Neural crest cell (in vitro differentiated cells): ENCODE measurements at regions not wholly inside any gene's neighbourhood (a gene's known extent, or its start where the extent isn't known, plus 50 kb on each side); places are given as distances from the start of the nearest gene placed in this dataset.

Experiments used
- DNase-seq: peaks from one replicate; pipeline ENCODE4 v3.0.0; 2021; ENCODE audit warnings: low read depth, mixed read lengths, low spot score
- H3K27ac Mint-ChIP-seq: one replicate; pipeline ENCODE4 v1.8.0; 2021; ENCODE audit warnings: mild to moderate bottlenecking, mixed read lengths; ENCODE audit not compliant: unreplicated experiment
- H3K27me3 Mint-ChIP-seq: 2 replicates; pipeline ENCODE4 v1.8.0; 2021; ENCODE audit warnings: low read depth, mild to moderate bottlenecking, mixed read lengths
- H3K36me3 Mint-ChIP-seq: 2 replicates; pipeline ENCODE4 v1.8.0; 2021; ENCODE audit warnings: low read depth, mild to moderate bottlenecking, mixed read lengths
- H3K4me1 Mint-ChIP-seq: 2 replicates; pipeline ENCODE4 v1.8.0; 2021; ENCODE audit warnings: mixed read lengths
- H3K4me3 Mint-ChIP-seq: one replicate; pipeline ENCODE4 v1.8.0; 2021; ENCODE audit warnings: mild to moderate bottlenecking, mixed read lengths
- H3K9me3 Mint-ChIP-seq: 2 replicates; pipeline ENCODE4 v1.8.0; 2021; ENCODE audit warnings: mixed read lengths
- CTCF ChIP-seq: fragments of 200-600 bp; sonication (generic); conservative IDR thresholded peaks from 2 replicates; pipeline ENCODE4 v1.5.0; 2021; ENCODE audit warnings: antibody characterized with exemption, mild to moderate bottlenecking

GRCh38 chr3:117515309-117515708 lies 805.7 kb downstream of the TUSC7 start:
- TF ChIP-seq CTCF = no peak
- H3K9me3 Mint-ChIP-seq = no peaks in the 10 kb centered on the region
- H3K27ac Mint-ChIP-seq = no peak overlapping the region
- H3K4me1 Mint-ChIP-seq = peaks cover 3% of the 10 kb centered on the region
- no peaks in the 10 kb centered on the region for H3K36me3 Mint-ChIP-seq
- DNase-seq = no peak
- no peak overlapping the region for H3K4me3 Mint-ChIP-seq
- no peaks in the 10 kb centered on the region for H3K27me3 Mint-ChIP-seq

GRCh38 chr3:117518364-117518763 lies 808.8 kb downstream of the TUSC7 start:
- Mint-ChIP-seq H3K4me3 (no peak overlapping the region), H3K36me3 (no peaks in the 10 kb centered on the region), H3K27me3 (no peaks in the 10 kb centered on the region), H3K27ac (no peak overlapping the region), H3K9me3 (no peaks in the 10 kb centered on the region), H3K4me1 (peaks cover 9% of the 10 kb centered on the region)
- DNase-seq = no peak
- TF ChIP-seq CTCF = no peak

GRCh38 chr3:117519776-117520175 lies 810.2 kb downstream of the TUSC7 start:
- DNase-seq = no peak
- H3K27me3 Mint-ChIP-seq = no peaks in the 10 kb centered on the region
- no peak for TF ChIP-seq CTCF
- H3K27ac Mint-ChIP-seq = no peak overlapping the region
- no peak overlapping the region for H3K4me3 Mint-ChIP-seq
- no peaks in the 10 kb centered on the region for H3K9me3 Mint-ChIP-seq
- no peaks in the 10 kb centered on the region for H3K36me3 Mint-ChIP-seq
- H3K4me1 Mint-ChIP-seq = peaks cover 10% of the 10 kb centered on the region

- Mint-ChIP-seq H3K4me3 (no peak overlapping the region), H3K36me3 (no peaks in the 10 kb centered on the region), H3K9me3 (no peaks in the 10 kb centered on the region)
Observed at GRCh38 chr3:117520582-117520981, 811.0 kb downstream of the TUSC7 start.

GRCh38 chr3:117523418-117523817 lies 813.8 kb downstream of the TUSC7 start:
- no peak for TF ChIP-seq CTCF
- Mint-ChIP-seq H3K36me3 (no peaks in the 10 kb centered on the region), H3K27ac (no peak overlapping the region), H3K27me3 (no peaks in the 10 kb centered on the region), H3K9me3 (no peaks in the 10 kb centered on the region), H3K4me3 (no peak overlapping the region), H3K4me1 (peaks cover 10% of the 10 kb centered on the region)
- no peak for DNase-seq

More at GRCh38 chr3:117520582-117520981, 811.0 kb downstream of the TUSC7 start:
- no peak for DNase-seq
- no peaks in the 10 kb centered on the region for H3K27me3 Mint-ChIP-seq
- H3K4me1 Mint-ChIP-seq = peaks cover 10% of the 10 kb centered on the region
- H3K27ac Mint-ChIP-seq = no peak overlapping the region
- TF ChIP-seq CTCF = no peak

- H3K36me3 Mint-ChIP-seq = no peaks in the 10 kb centered on the region
- DNase-seq = no peak
- H3K4me3 Mint-ChIP-seq = no peak overlapping the region
- no peak for TF ChIP-seq CTCF
- no peaks in the 10 kb centered on the region for H3K27me3 Mint-ChIP-seq
- peaks cover 10% of the 10 kb centered on the region for H3K4me1 Mint-ChIP-seq
- H3K27ac Mint-ChIP-seq = no peak overlapping the region
- H3K9me3 Mint-ChIP-seq = no peaks in the 10 kb centered on the region
Observed at GRCh38 chr3:117524890-117525289, 815.3 kb downstream of the TUSC7 start.
